ENCODE measurements at regions not wholly inside any gene's neighbourhood (a gene's known extent, or its start where the extent isn't known, plus 50 kb on each side); places are given as distances from the start of the nearest gene placed in this dataset.

DNA sequence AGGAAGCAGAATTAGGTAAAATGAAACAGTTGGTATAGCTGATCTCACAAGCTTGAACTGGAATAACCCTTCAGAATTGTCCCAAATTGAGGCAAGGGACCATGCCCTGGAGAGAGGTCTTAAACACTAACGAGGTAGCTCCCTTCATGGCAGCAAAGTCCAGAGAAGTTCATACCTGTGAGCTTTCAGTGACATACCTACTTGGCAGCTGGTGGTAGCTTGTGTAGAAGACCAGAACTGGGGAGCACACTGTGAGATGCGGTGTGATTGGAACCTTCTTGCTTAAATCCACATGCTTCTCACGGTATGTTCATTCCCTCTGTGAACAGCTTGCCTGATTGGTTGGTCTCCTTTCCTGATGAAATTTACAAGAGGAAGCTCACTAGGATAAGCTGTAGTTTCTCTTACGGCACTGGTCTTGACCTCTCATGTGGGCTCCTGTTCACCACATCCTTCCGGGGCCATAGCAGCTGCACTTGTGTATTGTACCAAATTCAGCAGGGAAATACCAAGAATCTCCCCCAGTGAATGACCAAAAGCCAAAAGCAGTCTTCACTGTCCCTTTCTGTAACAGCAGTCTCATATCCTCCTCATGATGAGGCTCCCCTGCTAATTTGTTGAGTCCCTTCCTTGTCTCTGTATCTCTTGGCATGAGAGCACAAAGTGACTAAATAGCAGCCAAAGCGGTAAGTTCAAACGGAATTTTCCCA, 483.7 kb upstream of the FRG2C start (continued):
- TF ChIP-seq ETV6 (conservative IDR thresholded peaks at IDR 0.05 in 1 of 2, IDR thresholded peaks at IDR 0.05 in 1 of 2; ENCODE audit: borderline replicate concordance in 1 of 2, low read depth in 1 of 2) (peak in 1 of 2 experiments; percentile 74; a peak in 2 of 4 replicates), NBN (IDR thresholded peaks at IDR 0.05) (peak; percentile 86), POLR2AphosphoS5 (IDR thresholded peaks at IDR 0.05; ENCODE audit: low read length) (peak; percentile 64), IRF4 (IDR thresholded peaks at IDR 0.05; ENCODE audit: low read depth, low read length) (no peak), CREM (IDR thresholded peaks at IDR 0.05; ENCODE audit: low read depth) (peak; percentile 40; the same call in 1 of the 2 replicates), CBFB (IDR thresholded peaks at IDR 0.05; ENCODE audit: low read depth) (0 out of 2 replicates have a peak, but pooled peaks have one; percentile 40), EED (IDR thresholded peaks at IDR 0.05; ENCODE audit: low read depth) (0 out of 2 replicates have a peak, but pooled peaks have one; percentile 11), BCL11A (IDR thresholded peaks at IDR 0.05; ENCODE audit: low read depth, low read length) (peak; percentile 68; the same call in 1 of the 2 replicates), IKZF2 (IDR thresholded peaks at IDR 0.05) (peak; percentile 92), RUNX3 (IDR thresholded peaks at IDR 0.05; ENCODE audit: low read length) (peak; percentile 92), FOXM1 (IDR thresholded peaks at IDR 0.05; ENCODE audit: low read depth, low read length) (peak; percentile 78), MTA2 (IDR thresholded peaks at IDR 0.05; ENCODE audit: low read depth) (peak; percentile 85), GATAD2B (conservative IDR thresholded peaks at IDR 0.05; ENCODE audit: low read depth) (peak; percentile 67; the same call in 1 of the 2 replicates), TCF12 (IDR thresholded peaks at IDR 0.05; ENCODE audit: low read depth, low read length) (peak; percentile 91), CHD2 (IDR thresholded peaks at IDR 0.05; ENCODE audit: borderline replicate concordance, low read depth, low read length) (peak; percentile 43; the same call in 1 of the 2 replicates), DPF2 (IDR thresholded peaks at IDR 0.05) (peak; percentile 70; the same call in 1 of the 2 replicates), BRCA1 (IDR thresholded peaks at IDR 0.05; ENCODE audit: low read depth, low read length) (no peak), NFYB (IDR thresholded peaks at IDR 0.05; ENCODE audit: insufficient read depth, low read depth, low read length) (peak; percentile 71)
- TF ChIP-seq, protein P1, sequence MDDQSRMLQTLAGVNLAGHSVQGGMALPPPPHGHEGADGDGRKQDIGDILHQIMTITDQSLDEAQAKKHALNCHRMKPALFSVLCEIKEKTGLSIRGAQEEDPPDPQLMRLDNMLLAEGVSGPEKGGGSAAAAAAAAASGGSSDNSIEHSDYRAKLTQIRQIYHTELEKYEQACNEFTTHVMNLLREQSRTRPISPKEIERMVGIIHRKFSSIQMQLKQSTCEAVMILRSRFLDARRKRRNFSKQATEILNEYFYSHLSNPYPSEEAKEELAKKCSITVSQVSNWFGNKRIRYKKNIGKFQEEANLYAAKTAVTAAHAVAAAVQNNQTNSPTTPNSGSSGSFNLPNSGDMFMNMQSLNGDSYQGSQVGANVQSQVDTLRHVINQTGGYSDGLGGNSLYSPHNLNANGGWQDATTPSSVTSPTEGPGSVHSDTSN (IDR thresholded peaks at IDR 0.05; ENCODE audit: insufficient replicate concordance, low read depth, low read length) = no peak
- TF ChIP-seq, protein P2, sequence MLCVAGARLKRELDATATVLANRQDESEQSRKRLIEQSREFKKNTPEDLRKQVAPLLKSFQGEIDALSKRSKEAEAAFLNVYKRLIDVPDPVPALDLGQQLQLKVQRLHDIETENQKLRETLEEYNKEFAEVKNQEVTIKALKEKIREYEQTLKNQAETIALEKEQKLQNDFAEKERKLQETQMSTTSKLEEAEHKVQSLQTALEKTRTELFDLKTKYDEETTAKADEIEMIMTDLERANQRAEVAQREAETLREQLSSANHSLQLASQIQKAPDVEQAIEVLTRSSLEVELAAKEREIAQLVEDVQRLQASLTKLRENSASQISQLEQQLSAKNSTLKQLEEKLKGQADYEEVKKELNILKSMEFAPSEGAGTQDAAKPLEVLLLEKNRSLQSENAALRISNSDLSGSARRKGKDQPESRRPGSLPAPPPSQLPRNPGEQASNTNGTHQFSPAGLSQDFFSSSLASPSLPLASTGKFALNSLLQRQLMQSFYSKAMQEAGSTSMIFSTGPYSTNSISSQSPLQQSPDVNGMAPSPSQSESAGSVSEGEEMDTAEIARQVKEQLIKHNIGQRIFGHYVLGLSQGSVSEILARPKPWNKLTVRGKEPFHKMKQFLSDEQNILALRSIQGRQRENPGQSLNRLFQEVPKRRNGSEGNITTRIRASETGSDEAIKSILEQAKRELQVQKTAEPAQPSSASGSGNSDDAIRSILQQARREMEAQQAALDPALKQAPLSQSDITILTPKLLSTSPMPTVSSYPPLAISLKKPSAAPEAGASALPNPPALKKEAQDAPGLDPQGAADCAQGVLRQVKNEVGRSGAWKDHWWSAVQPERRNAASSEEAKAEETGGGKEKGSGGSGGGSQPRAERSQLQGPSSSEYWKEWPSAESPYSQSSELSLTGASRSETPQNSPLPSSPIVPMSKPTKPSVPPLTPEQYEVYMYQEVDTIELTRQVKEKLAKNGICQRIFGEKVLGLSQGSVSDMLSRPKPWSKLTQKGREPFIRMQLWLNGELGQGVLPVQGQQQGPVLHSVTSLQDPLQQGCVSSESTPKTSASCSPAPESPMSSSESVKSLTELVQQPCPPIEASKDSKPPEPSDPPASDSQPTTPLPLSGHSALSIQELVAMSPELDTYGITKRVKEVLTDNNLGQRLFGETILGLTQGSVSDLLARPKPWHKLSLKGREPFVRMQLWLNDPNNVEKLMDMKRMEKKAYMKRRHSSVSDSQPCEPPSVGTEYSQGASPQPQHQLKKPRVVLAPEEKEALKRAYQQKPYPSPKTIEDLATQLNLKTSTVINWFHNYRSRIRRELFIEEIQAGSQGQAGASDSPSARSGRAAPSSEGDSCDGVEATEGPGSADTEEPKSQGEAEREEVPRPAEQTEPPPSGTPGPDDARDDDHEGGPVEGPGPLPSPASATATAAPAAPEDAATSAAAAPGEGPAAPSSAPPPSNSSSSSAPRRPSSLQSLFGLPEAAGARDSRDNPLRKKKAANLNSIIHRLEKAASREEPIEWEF (IDR thresholded peaks at IDR 0.05; ENCODE audit: insufficient replicate concordance, low read depth, low read length) = no peak
- TF ChIP-seq, protein P3, sequence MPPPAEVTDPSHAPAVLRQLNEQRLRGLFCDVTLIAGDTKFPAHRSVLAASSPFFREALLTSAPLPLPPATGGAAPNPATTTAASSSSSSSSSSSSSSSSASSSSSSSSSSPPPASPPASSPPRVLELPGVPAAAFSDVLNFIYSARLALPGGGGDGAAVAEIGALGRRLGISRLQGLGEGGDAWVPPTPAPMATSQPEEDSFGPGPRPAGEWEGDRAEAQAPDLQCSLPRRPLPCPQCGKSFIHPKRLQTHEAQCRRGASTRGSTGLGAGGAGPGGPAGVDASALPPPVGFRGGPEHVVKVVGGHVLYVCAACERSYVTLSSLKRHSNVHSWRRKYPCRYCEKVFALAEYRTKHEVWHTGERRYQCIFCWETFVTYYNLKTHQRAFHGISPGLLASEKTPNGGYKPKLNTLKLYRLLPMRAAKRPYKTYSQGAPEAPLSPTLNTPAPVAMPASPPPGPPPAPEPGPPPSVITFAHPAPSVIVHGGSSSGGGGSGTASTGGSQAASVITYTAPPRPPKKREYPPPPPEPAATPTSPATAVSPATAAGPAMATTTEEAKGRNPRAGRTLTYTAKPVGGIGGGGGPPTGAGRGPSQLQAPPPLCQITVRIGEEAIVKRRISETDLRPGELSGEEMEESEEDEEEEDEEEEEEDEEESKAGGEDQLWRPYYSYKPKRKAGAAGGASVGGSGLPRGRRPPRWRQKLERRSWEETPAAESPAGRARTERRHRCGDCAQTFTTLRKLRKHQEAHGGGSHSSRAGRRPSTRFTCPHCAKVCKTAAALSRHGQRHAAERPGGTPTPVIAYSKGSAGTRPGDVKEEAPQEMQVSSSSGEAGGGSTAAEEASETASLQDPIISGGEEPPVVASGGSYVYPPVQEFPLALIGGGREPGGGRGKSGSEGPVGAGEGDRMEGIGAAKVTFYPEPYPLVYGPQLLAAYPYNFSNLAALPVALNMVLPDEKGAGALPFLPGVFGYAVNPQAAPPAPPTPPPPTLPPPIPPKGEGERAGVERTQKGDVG (CRISPR knock-in tag; IDR thresholded peaks at IDR 0.05) = no peak

All from GM12878 (cell line).